IPS-15b (cell line): ENCODE measurements at regions not wholly inside any gene's neighbourhood (a gene's known extent, or its start where the extent isn't known, plus 50 kb on each side); places are given as distances from the start of the nearest gene placed in this dataset.

ENCODE experiments used
- H3K27me3 ChIP-seq: one replicate; pipeline ENCODE4 v1.6.1; 2013; ENCODE audit warnings: low read length; ENCODE audit not compliant: control insufficient read depth, insufficient read depth
- H3K36me3 ChIP-seq: one replicate; pipeline ENCODE4 v1.6.1; 2013; ENCODE audit warnings: low read length; ENCODE audit not compliant: control insufficient read depth, insufficient read depth
- H3K4me1 ChIP-seq: one replicate; pipeline ENCODE4 v1.6.1; 2013; ENCODE audit warnings: mild to moderate bottlenecking, low read length; ENCODE audit not compliant: control insufficient read depth, insufficient read depth
- H3K4me3 ChIP-seq: one replicate; pipeline ENCODE4 v1.5.1; 2013; ENCODE audit warnings: low read depth, low read length
- H3K9ac ChIP-seq: one replicate; pipeline ENCODE4 v1.6.1; 2013; ENCODE audit warnings: low read depth, mild to moderate bottlenecking, low read length
- H3K9me3 ChIP-seq: one replicate; pipeline ENCODE4 v1.6.1; 2013; ENCODE audit warnings: mild to moderate bottlenecking, low read length; ENCODE audit not compliant: control insufficient read depth, insufficient read depth

DNA sequence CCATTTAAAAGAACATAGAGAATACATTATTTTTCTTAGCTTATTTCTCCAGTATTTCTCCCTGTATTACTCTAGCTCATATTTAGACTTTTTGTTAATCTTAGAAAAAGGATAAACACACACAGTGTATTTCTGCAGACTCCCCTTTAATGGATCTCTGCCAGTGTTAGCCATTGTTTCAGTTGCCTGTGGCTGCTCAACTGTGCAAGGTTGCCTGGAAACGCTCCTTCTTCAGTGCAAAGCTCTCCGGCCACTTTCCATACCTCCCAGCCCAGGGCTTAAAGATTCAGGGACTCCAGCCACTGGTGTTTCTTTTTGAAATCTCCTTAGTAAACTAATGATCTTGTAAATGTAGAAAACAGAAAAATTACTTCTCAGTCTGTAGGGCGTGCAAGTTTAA is 104.9 kb downstream of the SLIT2 start:
- Histone ChIP-seq H3K9me3 (no peaks in the 10 kb centered on the region), H3K4me1 (peaks cover 9% of the 10 kb centered on the region), H3K27me3 (no peaks in the 10 kb centered on the region), H3K36me3 (no peaks in the 10 kb centered on the region), H3K9ac (no peak overlapping the region), H3K4me3 (no peak overlapping the region)

DNA sequence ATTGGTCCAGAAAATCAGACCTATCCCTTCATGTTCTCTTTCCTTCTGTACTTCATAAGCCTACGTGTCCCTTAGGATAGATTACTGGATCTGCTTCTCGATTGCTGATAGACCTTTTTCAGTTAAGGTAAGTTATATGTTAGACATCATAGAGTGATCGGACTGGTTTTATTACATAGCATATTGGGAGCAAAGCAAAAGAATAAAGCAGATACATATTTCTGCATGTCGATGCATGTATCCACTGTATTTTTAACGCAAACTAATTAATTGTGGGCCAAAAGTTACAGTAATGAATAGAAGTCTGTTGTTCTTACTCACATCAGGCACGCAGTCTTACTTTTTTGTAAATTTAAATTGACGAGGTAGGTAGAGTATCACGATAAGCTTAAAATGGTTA is 106.4 kb downstream of the SLIT2 start:
- Histone ChIP-seq H3K4me3 (no peak overlapping the region), H3K36me3 (no peaks in the 10 kb centered on the region), H3K9ac (no peak overlapping the region), H3K9me3 (no peaks in the 10 kb centered on the region), H3K4me1 (peaks cover 9% of the 10 kb centered on the region), H3K27me3 (no peaks in the 10 kb centered on the region)

DNA sequence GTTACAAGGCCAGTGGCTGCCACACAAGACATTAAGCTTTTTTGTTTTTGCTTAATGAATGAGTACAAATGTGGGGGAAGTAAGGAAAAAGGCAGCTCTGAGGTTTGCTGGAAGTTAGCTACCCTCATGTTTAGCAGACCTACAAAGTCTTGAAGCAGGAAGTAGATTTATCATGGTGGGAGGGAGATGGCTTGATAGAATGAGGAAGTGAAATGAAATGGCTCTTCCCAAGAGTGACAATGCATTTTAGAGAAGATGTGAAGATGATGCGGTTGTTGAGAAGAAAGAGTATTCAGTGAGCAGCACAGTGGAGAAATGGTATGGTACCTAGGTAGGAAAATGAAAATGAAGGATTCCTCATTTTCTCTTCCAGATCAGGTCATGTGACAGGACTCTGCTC is 108.0 kb downstream of the SLIT2 start:
- no peaks in the 10 kb centered on the region for H3K27me3 ChIP-seq
- H3K4me1 ChIP-seq: no peaks in the 10 kb centered on the region
- no peak overlapping the region for H3K9ac ChIP-seq
- H3K9me3 ChIP-seq: no peaks in the 10 kb centered on the region
- no peak overlapping the region for H3K4me3 ChIP-seq
- no peaks in the 10 kb centered on the region for H3K36me3 ChIP-seq

DNA sequence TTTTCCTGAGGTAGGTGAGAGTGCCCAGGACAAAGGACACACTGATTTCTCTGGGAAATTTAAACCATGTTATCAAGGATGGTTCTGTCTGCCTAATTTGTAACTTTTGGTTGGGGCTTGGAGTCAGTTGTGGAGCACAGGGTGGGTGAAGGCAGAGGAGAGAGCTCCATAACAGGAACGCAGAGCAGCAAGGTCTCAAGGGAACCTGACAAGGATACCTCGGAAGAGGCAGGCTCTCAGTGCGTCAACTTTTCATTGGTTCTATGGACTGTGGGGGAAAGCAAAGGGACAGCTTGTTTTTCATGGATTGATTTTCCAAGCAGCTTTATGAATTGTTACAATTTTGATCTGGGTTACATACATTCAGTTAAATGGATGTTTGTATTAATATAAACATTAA is 110.4 kb downstream of the SLIT2 start:
- no peak overlapping the region for H3K9ac ChIP-seq
- no peak overlapping the region for H3K4me3 ChIP-seq
- no peaks in the 10 kb centered on the region for H3K4me1 ChIP-seq
- no peaks in the 10 kb centered on the region for H3K9me3 ChIP-seq
- no peaks in the 10 kb centered on the region for H3K27me3 ChIP-seq
- no peaks in the 10 kb centered on the region for H3K36me3 ChIP-seq

DNA sequence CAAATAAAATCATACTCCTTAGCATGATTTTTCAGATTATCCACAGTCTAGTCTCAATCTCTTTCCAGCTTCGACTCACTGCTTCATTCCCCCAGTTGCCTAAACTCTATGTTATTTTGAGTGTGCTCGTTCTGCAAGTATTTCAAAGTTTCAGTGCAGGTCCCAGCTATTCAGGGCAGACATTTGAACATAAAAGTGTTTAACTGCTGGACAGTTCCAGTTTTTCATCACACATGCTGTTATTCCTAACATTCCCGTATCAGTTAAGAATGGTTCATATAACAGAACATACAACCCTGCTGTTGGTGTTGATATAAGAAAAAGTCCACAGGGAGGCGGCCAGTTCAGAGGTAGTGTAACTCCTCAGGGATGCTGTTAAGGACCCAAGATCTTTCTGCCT is 113.3 kb downstream of the SLIT2 start:
- Histone ChIP-seq H3K4me3 (no peak overlapping the region), H3K9me3 (no peaks in the 10 kb centered on the region), H3K36me3 (no peaks in the 10 kb centered on the region), H3K9ac (no peak overlapping the region), H3K27me3 (no peaks in the 10 kb centered on the region), H3K4me1 (no peaks in the 10 kb centered on the region)

DNA sequence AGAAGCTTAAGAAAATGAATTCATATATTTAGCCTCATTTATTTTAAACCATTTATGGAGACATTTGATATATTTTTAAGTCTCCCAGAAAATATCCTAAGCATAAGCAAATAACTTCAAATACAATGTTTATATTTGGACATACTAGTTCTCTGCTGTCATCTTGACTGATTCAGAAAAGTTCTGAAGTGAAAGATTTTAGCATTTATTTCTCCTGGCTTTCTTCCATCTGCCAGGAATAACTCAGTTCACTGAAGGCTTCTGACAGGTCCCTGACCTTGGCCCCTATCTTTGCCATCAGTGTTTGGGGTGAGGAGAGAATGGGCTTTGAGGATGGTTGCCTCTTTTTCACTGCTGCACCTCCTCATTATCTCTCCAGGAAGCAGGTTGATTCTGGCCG is 115.7 kb downstream of the SLIT2 start:
- Histone ChIP-seq H3K4me1 (no peaks in the 10 kb centered on the region), H3K36me3 (no peaks in the 10 kb centered on the region), H3K4me3 (no peak overlapping the region), H3K9me3 (no peaks in the 10 kb centered on the region), H3K27me3 (no peaks in the 10 kb centered on the region), H3K9ac (no peak overlapping the region)

DNA sequence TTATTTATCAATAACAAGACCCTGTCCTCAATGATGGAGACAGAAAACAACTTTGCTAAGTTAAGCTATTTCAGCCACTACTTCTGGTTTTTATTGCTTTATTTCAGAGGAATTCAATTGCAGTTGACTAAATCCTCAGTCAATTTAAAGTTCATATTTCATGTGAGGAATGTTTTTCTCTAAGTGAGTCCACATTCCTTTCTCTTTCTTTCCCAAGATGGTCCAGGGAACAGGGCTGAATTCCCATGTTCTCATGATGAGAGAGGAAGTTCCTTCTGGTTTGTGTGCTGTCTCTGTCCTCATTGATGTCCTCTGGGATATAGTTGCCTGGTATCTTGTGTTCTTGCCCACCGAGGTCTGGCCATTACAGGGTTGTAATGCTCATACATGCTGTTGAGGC is 117.2 kb downstream of the SLIT2 start:
- Histone ChIP-seq H3K36me3 (no peaks in the 10 kb centered on the region), H3K27me3 (no peaks in the 10 kb centered on the region), H3K4me3 (no peak overlapping the region), H3K9ac (no peak overlapping the region), H3K9me3 (no peaks in the 10 kb centered on the region), H3K4me1 (no peaks in the 10 kb centered on the region)

DNA sequence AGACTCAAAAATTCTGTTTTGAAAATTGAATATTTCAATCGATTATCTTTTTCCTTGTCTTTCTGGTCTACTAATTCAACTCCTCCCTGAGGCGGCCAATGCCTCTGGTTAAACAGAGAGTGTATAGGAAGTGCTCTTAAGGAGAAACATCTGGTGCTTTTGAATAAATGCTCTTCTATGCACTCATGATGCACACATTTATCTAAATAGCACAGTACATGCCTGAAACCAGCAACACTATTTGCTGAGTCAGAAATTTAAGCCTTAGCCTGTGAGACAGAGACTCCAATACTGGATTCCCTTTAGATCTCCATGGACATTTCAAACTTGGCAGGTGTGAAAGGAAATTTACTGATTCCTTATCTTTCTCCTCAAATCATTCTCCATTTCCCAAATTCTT is 118.6 kb downstream of the SLIT2 start:
- Histone ChIP-seq H3K27me3 (no peaks in the 10 kb centered on the region), H3K36me3 (no peaks in the 10 kb centered on the region), H3K9me3 (no peaks in the 10 kb centered on the region), H3K4me3 (no peak overlapping the region), H3K4me1 (no peaks in the 10 kb centered on the region), H3K9ac (no peak overlapping the region)

DNA sequence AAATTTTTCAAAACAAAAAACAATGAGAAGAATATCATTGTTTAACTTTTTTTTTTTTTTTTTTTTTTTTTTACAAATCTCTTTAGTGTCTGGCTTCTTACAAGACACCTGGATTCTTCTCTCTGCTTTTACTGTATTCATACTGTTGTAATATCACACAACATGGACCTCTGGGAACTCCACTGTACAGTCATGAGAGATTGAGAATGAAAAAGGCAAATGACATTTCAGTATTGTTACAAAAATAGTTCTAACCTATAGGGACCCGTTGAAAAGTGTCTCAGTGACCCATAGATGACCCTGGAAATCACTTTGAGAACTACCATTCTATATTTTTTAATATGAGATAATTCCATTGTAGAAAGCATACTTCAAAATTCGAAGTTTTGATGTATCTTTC is 124.4 kb downstream of the SLIT2 start:
- H3K4me3 ChIP-seq: no peak overlapping the region
- no peak overlapping the region for H3K9ac ChIP-seq
- H3K4me1 ChIP-seq: no peaks in the 10 kb centered on the region
- no peaks in the 10 kb centered on the region for H3K27me3 ChIP-seq
- H3K36me3 ChIP-seq: no peaks in the 10 kb centered on the region
- H3K9me3 ChIP-seq: no peaks in the 10 kb centered on the region

DNA sequence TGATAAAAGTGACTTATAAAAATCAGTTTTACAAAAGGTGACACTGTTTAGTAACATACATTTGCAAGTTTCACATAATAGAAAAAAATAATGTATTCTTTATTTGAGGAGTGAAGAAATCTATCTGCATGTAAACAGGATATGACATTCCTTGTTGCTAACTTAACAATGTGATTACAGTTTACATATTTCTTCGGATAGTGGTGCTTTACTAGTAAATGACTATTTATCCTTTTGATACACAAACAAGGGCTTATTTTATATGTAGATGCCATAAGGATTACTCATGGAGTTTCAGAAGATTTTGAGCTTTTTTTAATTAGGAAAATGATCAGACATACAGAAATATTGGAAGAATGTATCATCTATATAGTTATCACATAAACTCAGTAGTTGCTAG is 126.5 kb downstream of the SLIT2 start:
- H3K4me3 ChIP-seq: no peak overlapping the region
- H3K4me1 ChIP-seq: no peaks in the 10 kb centered on the region
- H3K9ac ChIP-seq: no peak overlapping the region
- no peaks in the 10 kb centered on the region for H3K9me3 ChIP-seq
- H3K36me3 ChIP-seq: no peaks in the 10 kb centered on the region
- no peaks in the 10 kb centered on the region for H3K27me3 ChIP-seq

DNA sequence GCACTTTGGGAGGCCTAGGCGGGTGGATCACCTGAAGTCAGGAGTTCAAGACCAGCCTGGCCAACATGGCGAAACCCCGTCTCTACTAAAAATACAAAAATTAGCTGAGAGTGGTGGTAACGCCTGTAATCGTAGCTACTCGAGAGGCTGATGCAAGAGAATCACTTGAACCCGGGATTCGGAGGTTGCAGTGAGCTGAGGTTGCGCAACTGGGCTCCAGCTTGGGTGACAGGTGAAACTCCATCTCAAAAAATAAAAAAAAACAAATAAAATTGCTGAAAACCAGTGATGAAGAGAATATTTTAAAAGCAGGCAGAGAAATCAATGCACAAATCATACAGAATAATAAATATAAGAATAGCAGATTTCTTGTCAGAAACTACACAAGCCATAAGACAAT is 129.3 kb downstream of the SLIT2 start:
- no peaks in the 10 kb centered on the region for H3K36me3 ChIP-seq
- no peaks in the 10 kb centered on the region for H3K4me1 ChIP-seq
- H3K4me3 ChIP-seq: no peak overlapping the region
- no peaks in the 10 kb centered on the region for H3K27me3 ChIP-seq
- no peaks in the 10 kb centered on the region for H3K9me3 ChIP-seq
- no peak overlapping the region for H3K9ac ChIP-seq

DNA sequence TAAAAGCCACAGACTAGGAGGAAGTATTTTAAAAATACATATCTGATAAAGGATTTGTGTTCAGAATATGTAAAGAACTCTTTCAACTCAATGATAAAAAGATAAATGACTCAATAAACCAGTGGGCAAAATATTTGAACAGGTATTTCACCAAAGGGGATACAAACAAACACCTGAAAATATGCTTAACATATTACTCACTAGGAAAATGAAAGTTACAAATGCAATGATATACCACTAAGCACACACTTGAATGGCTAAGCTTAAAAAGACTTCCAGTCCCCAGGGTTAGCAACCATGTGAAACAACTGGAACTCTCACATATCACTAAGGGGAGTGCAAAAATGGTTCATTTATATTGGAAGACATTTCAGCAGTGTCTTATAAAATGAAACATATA is 131.6 kb downstream of the SLIT2 start:
- Histone ChIP-seq H3K27me3 (no peaks in the 10 kb centered on the region), H3K4me1 (no peaks in the 10 kb centered on the region), H3K36me3 (no peaks in the 10 kb centered on the region), H3K9ac (no peak overlapping the region), H3K9me3 (no peaks in the 10 kb centered on the region), H3K4me3 (no peak overlapping the region)

DNA sequence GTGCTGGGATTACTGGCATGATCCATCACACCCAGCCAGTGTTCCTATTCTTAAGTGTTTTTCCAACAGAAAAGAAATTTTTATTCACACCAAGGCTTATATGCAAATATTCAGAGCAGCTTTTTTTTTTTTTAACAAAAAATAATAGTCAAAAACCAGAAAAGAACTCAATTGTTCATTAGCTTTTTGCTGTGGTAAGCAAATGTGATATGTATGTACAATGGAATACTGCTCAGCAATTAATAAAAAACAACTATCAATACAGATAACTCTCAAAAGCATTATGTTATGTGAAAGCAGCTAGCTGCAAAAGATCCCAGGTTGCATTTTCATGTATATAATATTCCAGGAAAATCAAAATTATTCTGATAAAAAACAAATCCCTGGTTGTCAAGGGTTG is 132.3 kb downstream of the SLIT2 start:
- Histone ChIP-seq H3K27me3 (no peaks in the 10 kb centered on the region), H3K36me3 (no peaks in the 10 kb centered on the region), H3K9me3 (no peaks in the 10 kb centered on the region), H3K4me3 (no peak overlapping the region), H3K4me1 (no peaks in the 10 kb centered on the region), H3K9ac (no peak overlapping the region)
